Cardiac fibroblast (primary cell): ENCODE measurements at regions not wholly inside any gene's neighbourhood (a gene's known extent, or its start where the extent isn't known, plus 50 kb on each side); places are given as distances from the start of the nearest gene placed in this dataset.
"Not testable (repeated sequence)": the region's sequence is repeated elsewhere in the genome, so short reads cannot be mapped to it uniquely, and the experiment has no call there.

Experiments used
- DNase-seq, 2 donors: peaks; one replicate each; pipeline versions ENCODE4 v3.0.0 to v3.0.0-alpha.2; 2010; ENCODE audit warnings: low read depth in 2 of 2
- H3K4me3 ChIP-seq, 2 donors: replicated peaks in 1 of 2; 1 replicate in 1 of 2; 2 replicates in 1 of 2; pipeline ENCODE4 v1.5.1; 2011; ENCODE audit warnings: low read depth in 2 of 2, low read length in 2 of 2, mild to moderate bottlenecking in 2 of 2, moderate library complexity in 1 of 2
- CTCF ChIP-seq: IDR thresholded peaks from one replicate; pipeline ENCODE4 v1.5.1; 2011; ENCODE audit warnings: low read depth, mild to moderate bottlenecking, low read length, inconsistent platforms

DNA sequence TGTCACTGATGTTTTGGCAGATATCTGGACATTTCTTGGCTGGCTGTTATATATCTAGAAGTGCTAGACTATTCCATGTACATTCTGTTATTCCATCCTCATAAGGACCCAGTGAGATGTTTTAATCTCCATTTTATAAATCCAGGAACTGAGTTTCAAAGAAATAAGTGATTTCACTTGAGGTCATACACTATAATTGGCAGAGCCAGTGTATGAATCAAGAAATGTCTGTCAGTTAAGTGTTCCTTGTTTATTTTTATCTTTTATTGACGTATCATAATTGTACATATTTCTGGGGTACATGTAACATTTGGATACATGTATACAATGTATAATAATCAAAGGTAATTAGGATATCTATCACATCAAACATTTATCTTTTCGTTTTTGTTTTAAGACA is 338.3 kb upstream of the KLF4 start:
- H3K4me3 ChIP-seq = no peak overlapping the region
- TF ChIP-seq CTCF = no peak
- DNase-seq = no peak

DNA sequence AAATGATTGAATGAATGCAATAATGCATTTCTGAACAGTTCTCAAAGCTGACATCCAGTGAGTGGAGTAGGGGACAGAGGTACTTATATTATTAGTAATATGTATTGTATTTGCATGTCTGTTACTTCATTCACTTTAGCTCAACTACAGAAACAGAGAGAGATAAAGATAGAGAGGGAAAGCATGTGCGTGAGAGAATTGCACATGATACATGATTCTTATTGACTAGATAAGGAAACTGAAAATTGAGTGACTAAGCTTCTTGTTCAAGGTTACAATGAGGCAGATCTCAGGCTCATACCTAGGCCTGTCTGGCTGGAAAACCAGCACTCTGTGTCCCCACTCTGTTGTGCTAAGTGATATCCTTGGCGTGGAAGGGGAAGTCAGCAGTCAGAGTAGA is 337.7 kb upstream of the KLF4 start:
- DNase-seq = no peak
- TF ChIP-seq CTCF = no peak
- H3K4me3 ChIP-seq = no peak overlapping the region

DNA sequence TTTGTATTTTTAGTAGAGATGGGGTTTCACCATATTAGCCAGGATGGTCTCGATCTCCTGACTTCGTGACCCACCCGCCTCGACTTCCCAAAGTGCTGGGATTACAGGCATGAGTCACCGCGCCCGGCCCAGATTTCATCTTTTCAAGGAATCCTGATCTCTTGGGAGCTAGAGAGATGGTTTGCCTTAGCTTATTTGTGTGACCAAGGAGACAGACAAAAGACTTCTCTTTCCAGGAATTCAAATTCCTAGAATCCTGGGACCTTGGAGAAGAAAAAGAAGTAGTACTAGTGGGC is 337.1 kb upstream of the KLF4 start:
- H3K4me3 ChIP-seq, DNase-seq: not testable (repeated sequence)

GRCh38 chr9:107824556-107824955 is 335.0 kb upstream of the KLF4 start:
- no peak overlapping the region for H3K4me3 ChIP-seq
- no peak for TF ChIP-seq CTCF
- DNase-seq = no peak

DNA sequence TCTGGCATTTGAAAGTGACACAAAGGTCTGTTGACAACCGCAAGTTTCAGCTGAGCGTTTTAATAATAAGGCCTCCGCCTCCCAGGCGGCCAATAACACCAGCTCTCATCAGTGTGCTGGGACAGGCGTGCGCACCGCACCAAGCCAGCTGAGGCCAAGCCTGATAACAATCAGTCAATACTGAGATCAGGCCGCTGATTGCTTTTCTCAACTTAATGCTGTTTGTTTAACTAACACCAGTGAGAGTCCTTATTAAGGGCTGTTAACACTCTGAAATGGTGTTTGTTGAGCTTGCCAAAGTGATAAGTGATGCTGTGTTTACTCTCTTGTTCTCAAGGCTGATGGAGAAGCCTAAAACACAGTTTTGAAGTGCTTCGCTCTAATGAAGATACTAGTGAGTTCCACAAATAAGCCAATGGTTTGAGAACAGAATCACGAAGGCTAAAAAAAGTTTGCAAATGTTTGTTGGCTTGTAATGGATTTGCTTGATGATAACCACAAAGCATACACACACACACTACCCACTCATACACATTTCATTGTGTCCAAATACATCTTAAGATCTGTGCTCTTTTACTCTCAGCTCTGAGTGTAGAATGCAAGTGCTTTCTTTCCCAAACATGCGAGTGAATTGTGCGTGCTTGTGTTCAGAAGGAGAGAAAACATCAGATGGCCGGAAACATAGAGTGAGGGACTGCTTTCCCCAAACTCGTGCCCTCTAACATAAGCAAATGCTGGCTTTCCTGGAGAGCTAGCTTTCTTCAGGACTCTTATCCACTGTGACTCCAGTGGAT is 330.4 kb upstream of the KLF4 start:
- TF ChIP-seq CTCF = no peak
- H3K4me3 ChIP-seq = no peak overlapping the region

GRCh38 chr9:107818503-107818829 is 328.9 kb upstream of the KLF4 start:
- DNase-seq, H3K4me3 ChIP-seq: not testable (repeated sequence)

More for the DNA sequence above, 330.4 kb upstream of the KLF4 start:
- DNase-seq = no peak

DNA sequence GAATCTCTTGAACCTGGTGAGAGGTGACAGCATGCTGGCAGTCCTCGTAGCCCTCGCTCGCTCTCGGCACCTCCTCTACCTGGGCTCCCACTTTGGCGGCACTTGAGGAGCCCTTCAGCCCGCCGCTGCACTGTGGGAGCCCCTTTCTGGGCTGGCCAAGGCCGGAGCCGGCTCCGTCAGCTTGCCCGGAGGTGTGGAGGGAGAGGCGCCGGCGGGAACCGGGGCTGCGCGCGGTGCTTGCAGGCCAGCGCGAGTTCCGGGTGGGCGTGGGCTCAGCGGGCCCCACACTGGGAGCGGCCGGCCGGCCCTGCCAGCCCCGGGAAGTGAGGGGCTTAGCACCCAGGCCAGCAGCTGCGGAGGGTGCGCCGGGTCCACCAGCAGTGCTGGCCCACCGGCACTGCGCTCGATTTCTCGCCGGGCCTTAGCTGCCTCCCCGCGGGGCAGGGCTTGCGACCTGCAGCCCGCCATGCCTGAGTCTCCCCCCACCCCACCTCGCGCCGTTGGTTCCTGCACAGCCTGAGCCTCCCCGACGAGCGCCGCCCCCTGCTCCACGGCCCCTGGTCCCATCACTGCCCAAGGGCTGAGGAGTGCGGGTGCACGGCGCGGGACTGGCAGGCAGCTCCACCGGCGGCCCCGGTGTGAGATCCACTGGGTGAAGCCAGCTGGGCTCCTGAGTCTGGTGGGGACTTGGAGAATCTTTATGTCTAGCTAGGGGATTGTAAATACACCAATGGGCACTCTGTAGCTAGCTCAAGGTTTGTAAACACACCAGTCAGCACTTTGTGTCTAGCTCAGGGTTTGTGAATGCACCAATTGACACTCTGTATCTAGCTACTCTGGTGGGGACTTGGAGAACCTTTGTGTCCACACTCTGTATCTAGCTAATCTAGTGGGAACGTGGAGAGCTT is 328.3 kb upstream of the KLF4 start:
- H3K4me3 ChIP-seq = not testable (repeated sequence)

DNA sequence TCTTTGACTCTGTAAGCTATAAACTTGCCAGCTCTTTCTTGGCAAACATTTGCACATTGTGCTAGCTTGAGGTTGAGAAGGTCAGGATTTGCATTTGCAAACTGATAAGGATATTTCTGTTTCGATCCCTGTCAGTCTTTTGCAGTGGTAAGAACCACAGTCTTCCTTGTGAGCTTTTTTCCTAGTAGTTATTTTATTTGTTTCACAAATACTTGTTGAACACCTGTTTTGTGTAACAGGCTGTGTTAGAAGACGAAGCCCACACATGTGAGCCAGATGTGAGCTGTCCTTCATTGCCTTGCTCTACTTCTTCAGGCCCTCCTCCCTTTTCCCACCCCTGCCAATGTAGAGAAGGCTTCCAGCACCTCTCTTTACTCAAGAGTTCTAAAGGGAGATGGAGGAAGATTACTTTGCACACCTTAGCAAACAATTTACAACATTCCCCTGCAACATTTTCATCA is 327.0 kb upstream of the KLF4 start:
- no peak for TF ChIP-seq CTCF
- DNase-seq = no peak
- H3K4me3 ChIP-seq = no peak overlapping the region

More for the DNA sequence above, 328.3 kb upstream of the KLF4 start:
- DNase-seq = not testable (repeated sequence)
